Posterior vena cava (tissue), 2 donors: ENCODE measurements at regions not wholly inside any gene's neighbourhood (a gene's known extent, or its start where the extent isn't known, plus 50 kb on each side); places are given as distances from the start of the nearest gene placed in this dataset.
"Not testable (repeated sequence)": the region's sequence is repeated elsewhere in the genome, so short reads cannot be mapped to it uniquely, and the experiment has no call there.

ENCODE experiments used
- DNase-seq: peaks from one replicate; pipeline ENCODE4 v3.0.0-alpha.2; 2020; ENCODE audit warnings: low spot score
- intact Hi-C, 2 donors: fragments of 100-400 bp; cut with DNase I; formaldehyde crosslinking; loops; one replicate each; pipeline versions ENCODE4 v1.14.1 to v1.14.2; 2022 to 2023
- donor health status: DM: yes; HTN: yes; CAD: no.
- donor health status: DM: yes; HTN: yes; CAD: no.

- intact Hi-C loops, DNase-seq: not testable (repeated sequence)
These were observed 64.4 kb downstream of the TMEM200C start for GRCh38 chr18:5830902-5831301.

DNA sequence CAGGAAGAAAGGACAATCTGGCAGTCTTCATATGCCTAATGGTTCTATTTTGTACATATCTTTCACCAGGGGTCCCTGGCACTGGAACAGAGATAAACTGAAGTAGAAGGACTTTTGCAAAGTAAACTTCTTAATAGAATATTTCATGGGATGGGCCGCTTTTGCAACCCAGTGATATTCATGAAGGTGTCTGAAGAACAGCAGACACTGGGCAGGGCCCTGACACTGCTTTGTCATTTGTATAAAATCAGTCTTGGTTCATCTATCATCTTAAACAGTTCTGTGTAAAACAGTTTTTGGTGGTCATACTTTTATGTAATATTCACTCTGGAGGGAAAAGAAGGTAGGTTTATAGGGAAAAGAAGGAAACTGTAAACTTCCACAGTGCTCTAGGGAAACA, 66.4 kb downstream of the TMEM200C start:
- no peak for DNase-seq
- intact Hi-C loops: no loop called here

GRCh38 chr18:5825663-5826062, 69.7 kb downstream of the TMEM200C start:
- no peak for DNase-seq
- intact Hi-C loops: no loop called here

DNA sequence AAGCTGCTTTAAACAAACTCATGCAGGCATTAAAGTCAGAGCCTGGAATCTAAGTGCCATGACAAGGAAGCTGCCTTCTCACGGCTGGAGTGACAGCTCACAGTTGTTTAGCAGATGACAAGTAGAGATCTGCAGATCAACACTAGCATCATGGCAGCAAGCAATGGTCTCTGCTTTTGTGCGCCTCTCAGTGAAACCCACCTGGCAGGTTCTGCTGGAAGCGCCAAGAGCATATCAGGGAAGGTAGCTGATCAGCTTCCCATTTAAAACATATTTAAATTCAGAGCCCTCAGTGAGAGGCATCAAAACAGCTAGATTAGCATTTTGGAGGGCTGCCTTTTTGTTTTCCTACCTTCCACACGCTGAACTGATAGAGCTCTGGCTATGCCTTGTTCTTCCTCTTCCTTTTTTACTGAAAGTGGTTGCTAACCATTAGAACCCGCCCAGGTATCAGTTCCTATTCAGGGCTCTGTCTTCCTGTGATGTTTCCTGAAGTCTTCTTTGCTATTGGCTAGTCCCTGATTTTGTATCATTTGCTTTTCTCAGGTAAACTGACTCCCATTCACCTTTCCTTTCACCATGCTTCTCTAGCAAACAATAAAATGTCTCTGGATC, 70.8 kb downstream of the TMEM200C start:
- intact Hi-C loops: no loop called here
- DNase-seq: no peak

DNA sequence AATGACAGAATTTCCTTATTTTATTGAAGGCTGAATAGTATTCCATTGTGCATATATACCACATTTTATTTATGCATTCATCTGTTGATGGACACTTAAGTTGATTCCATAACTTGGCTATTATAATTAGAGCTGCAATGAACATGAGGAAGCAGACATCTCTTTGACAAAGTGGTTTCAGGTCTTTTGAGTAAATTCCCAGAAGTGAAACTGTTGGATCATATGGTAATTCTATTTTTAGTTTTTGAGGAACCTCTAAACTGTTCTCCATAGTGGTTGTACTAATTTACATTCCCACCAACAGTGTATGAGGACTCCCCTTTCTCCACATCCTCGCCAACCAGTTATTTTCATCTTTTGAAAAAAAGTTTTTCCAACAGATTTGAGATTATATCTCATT, 77.5 kb downstream of the TMEM200C start:
- intact Hi-C loops: no loop called here
- DNase-seq: no peak

DNA sequence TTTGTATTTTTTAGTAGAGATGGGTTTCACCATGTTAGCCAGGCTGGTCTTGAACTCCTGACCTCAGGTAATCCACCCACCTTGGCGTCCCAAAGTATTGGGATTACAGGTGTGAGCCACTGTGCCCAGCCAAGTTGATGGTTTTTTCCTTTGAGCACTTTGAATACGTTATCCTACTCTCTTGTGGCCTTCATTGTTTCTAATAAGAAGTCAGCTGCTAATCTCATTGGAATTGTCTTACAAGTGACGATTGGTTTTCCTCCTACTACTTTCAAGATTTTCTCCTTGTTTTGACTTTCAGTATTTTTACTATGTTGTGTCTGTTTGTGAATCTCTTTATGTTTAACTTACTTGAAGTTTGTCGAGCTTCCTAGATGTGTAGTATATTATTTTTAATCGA, 88.5 kb downstream of the TMEM200C start:
- intact Hi-C loops: no loop called here
- no peak for DNase-seq

DNA sequence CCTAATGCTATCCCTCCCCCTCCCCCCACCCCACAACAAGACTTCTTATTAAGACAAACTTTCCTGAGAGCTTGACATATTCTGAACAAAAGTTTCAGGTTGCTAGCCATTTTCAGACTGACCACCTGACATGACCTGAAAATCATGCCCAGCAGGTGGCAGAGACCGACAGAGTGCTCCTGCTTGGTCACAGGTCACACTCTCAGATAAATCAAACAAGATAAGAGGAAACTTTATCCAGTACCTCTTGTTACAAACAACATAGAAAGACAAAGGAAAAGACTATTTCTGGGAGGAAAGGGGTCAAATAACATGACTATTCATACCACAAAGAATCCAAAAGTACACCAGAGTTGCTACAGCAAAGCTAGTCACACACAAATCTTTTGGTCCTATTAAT, 107.4 kb downstream of the TMEM200C start:
- intact Hi-C loops: no loop called here
- no peak for DNase-seq

- intact Hi-C loops: no loop called here
- no peak for DNase-seq
These were observed 115.4 kb downstream of the TMEM200C start for GRCh38 chr18:5779922-5780321.

GRCh38 chr18:5772306-5773105, 122.8 kb downstream of the TMEM200C start:
- intact Hi-C loops: no loop called here
- DNase-seq: no peak

- intact Hi-C loops: no loop called here
- DNase-seq: no peak
These were observed 124.0 kb downstream of the TMEM200C start for GRCh38 chr18:5771343-5771742.

DNA sequence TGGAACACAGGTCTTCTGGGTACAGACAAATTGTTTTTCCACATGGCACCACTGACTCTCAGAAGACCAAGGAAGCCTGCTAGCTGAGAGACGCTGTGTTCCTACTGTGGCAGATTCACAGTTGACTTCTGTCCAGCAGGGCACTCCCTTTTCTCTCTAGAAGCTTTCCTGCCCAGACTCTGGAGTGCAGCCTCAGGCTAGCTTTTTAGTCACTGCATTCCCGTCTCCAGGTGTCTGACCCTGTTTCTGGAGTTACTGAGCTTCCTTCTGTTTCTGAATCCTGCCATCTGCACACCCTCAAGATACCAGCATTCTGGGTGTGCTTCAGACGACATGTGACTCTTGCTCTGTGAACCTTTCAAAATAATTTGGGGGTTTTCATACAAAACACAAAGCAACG, 125.1 kb downstream of the TMEM200C start:
- intact Hi-C loops: no loop called here
- no peak for DNase-seq

DNA sequence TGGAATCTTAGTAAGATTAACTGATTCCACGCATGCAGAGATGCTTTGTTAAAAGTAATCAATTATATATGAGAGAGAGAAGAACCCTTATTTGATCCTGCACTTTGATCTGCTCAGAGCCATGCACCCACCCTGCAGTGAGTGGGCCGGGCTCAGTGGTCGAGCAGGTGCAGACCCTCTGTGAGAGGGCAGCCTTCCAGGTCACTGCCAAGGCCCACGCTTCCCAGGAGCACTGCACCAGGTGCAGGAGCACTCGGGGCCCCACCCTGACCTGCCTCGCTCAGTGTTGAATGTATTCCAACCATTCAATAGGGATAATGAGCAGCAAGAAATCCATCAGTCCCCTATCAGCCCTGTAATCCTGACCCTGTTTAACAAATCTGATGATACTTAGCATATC, 126.9 kb downstream of the TMEM200C start:
- intact Hi-C loops: no loop called here

DNA sequence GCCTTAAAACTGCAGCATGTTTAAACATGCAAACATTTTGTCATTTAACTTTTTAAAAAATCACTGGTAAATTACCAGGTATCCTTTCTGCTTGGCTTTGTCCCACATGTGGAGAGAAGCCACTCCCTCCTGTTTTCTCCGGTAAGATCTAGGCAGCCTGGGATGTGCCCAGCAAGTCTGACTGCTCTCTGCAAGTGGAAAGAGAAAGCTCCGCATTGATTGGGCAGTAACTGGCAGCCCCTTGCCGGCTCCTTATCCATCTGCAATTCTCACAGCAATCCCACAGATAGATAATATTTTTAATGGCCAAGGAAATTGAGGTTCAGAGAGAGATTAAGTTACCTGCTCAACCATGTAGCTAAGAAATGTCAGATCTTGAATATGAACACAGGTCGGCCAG, 136.1 kb downstream of the TMEM200C start:
- intact Hi-C loops: no loop called here
- DNase-seq: no peak

More for the DNA sequence above, 126.9 kb downstream of the TMEM200C start:
- no peak for DNase-seq

DNA sequence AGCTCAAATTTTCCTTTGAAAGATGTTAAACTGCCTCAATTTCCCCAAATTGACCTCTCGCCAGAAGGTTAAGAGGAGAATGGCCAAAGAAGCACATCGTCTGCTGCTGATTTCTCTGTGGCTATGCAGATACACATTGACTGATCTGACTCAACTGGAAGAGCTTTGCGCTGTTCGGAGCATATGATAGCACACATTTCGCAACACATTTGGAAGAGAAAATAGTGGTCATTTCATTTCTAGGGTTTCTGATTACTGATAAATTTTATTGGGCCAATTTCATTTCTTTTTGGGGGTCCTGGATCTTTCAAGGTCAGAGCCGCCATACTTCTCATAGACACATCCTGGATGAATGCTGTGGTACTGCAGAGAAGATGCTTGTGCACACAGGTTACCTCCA, 138.5 kb downstream of the TMEM200C start:
- intact Hi-C loops: no loop called here
- DNase-seq: no peak

- no peak for DNase-seq
- intact Hi-C loops: no loop called here
These were observed 147.6 kb downstream of the TMEM200C start for GRCh38 chr18:5747678-5748077.

GRCh38 chr18:5746844-5747243, 148.5 kb downstream of the TMEM200C start:
- intact Hi-C loops: no loop called here
- no peak for DNase-seq

- intact Hi-C loops: no loop called here
- DNase-seq: no peak
These were observed 150.7 kb downstream of the TMEM200C start for GRCh38 chr18:5744659-5745058.

DNA sequence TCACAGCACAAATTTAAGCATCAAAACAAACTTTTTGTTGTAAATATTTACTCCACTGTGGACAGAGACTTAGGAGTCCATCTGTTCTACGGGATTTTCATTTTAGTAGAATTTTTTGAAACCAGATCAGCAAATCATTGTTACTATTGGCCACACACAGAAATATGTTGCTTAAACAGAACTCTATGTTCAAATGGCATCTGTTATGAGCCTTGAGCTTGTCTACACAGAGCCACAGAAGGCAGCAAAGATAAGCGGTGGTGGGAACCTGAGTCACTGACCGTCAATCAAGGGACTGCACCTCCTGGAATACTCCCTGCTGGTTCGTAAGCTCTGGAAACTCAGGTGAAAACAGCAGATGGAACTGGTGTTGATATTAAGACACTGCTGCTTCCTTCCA, 156.8 kb downstream of the TMEM200C start:
- intact Hi-C loops: no loop called here
- DNase-seq: no peak

GRCh38 chr18:5732318-5732717, 163.0 kb downstream of the TMEM200C start:
- intact Hi-C loops: no loop called here

DNA sequence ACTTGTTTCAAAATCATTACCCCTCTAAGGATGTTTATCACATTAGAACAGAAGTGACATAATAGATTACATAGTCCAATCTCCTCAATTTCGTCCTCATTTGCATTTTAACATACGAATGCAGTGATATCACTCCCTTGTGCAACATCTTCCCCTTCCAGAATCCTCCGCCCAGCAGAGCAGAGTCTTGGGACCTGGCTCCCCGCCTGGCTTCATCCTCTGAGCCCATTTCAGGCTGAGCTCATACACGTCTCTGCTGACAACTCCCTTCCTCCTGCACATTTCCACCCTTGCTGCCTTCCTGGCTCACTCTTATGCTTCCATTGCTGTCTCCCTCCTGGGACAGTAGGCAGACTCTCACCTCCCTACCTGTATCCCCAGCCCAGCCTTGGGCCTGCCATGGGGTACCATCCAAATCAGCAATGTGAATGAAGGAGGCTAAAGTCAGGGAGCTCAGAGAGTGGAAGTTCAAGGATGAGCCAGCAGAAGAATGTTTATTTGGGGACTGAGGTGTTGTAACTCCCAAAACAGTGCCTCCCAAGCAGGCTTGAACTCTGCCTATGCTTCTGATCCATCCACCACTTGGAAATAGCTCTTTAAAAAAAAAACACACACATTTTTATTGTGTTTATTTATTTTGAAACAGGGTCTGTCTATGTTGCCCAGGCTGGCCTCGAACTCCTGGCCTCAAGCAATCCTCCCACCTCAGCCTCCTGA, 165.2 kb downstream of the TMEM200C start:
- intact Hi-C loops: no loop called here
- DNase-seq: no peak

More at GRCh38 chr18:5732318-5732717, 163.0 kb downstream of the TMEM200C start:
- no peak for DNase-seq

GRCh38 chr18:5728531-5728930, 166.8 kb downstream of the TMEM200C start:
- intact Hi-C loops: no loop called here
- DNase-seq: no peak
